ENCODE measurements at regions not wholly inside any gene's neighbourhood (a gene's known extent, or its start where the extent isn't known, plus 50 kb on each side); places are given as distances from the start of the nearest gene placed in this dataset.

GRCh38 chr2:41142478-41142877 lies 690.6 kb upstream of the SLC8A1 start:
- Histone ChIP-seq H3K9ac (ENCODE audit: control insufficient read depth, insufficient read depth, low read length) (no peak overlapping the region), H3K9me3 (replicated peaks; ENCODE audit: control insufficient read depth, insufficient read depth, low read length) (no peaks in the 10 kb centered on the region), H3K4me1 (ENCODE audit: control insufficient read depth, insufficient read depth, low read length) (no peaks in the 10 kb centered on the region), H3K4me2 (ENCODE audit: control insufficient read depth, insufficient read depth) (no peak overlapping the region), H3K36me3 (ENCODE audit: control insufficient read depth in 2 of 2, insufficient read depth in 2 of 2, low read length in 1 of 2) (no peaks in the 10 kb centered on the region), H3K27ac (ENCODE audit: control insufficient read depth, insufficient read depth) (no peak overlapping the region), H4K20me1 (ENCODE audit: control insufficient read depth, insufficient read depth) (no peaks in the 10 kb centered on the region), H2AFZ (ENCODE audit: control insufficient read depth, low read depth, low read length) (no peak overlapping the region), H3K4me3 (no peak overlapping the region), H3K27me3 (replicated peaks in 1 of 2; ENCODE audit: control insufficient read depth in 2 of 2, insufficient read depth in 2 of 2, low read length in 1 of 2) (no peaks in the 10 kb centered on the region), H3K79me2 (ENCODE audit: control insufficient read depth, insufficient read depth, low read length) (no peaks in the 10 kb centered on the region)
- BruUV-seq (replicated peaks) = no TSS peak
- TF ChIP-seq IRF3 (IDR thresholded peaks at IDR 0.05) (no peak), SREBF1 (IDR thresholded peaks at IDR 0.05; ENCODE audit: low read length) (no peak), HDAC6 (IDR thresholded peaks at IDR 0.05; ENCODE audit: unreplicated experiment) (no peak), MEF2B (IDR thresholded peaks at IDR 0.05; ENCODE audit: partially characterized antibody, poor library complexity, severe bottlenecking) (no peak), KLF5 (IDR thresholded peaks at IDR 0.05; ENCODE audit: partially characterized antibody) (no peak), YBX1 (IDR thresholded peaks at IDR 0.05) (no peak), SIX5 (IDR thresholded peaks at IDR 0.05; ENCODE audit: low read depth, low read length, severe bottlenecking) (no peak), CREM (IDR thresholded peaks at IDR 0.05; ENCODE audit: low read depth) (no peak), LARP7 (IDR thresholded peaks at IDR 0.05) (no peak), RELB (IDR thresholded peaks at IDR 0.05; ENCODE audit: low read depth) (no peak), BCL11A (IDR thresholded peaks at IDR 0.05; ENCODE audit: low read depth, low read length) (no peak), POLR2AphosphoS2 (IDR thresholded peaks at IDR 0.05; ENCODE audit: low read depth, low read length) (no peak), KDM1A (IDR thresholded peaks at IDR 0.05; ENCODE audit: borderline replicate concordance) (no peak), MTA3 (IDR thresholded peaks at IDR 0.05; ENCODE audit: borderline replicate concordance, low read length) (no peak), EP300 (IDR thresholded peaks at IDR 0.05; ENCODE audit: borderline replicate concordance in 1 of 2, control insufficient read depth in 1 of 2, low read depth in 2 of 2, low read length in 2 of 2) (no peak)
- FAIRE-seq (no peak), DNase-seq (ENCODE audit: low read depth, low spot score) (no peak), ATAC-seq (no peak)
- in situ Hi-C loops (cut with MboI) = no loop called here
- WGBS (ENCODE audit: insufficient coverage, insufficient replicate concordance, low lambda C conversion rate, missing lambda C conversion rate) = 5% methylated on average over 1 of the region's 1 CpG
- POLR2A ChIA-PET = no interaction called here
- intact Hi-C loops (cut with micrococcal nuclease; ENCODE audit: unreplicated experiment) = no loop called here
- CTCF ChIA-PET = no interaction called here
- SMC1A ChIA-PET (ENCODE audit: uncharacterized antibody, unreplicated experiment) = no interaction called here
- RAD21 ChIA-PET (ENCODE audit: unreplicated experiment) = no interaction called here

Measured in GM12878 (cell line).